Mucosa of gallbladder (tissue), 1 donor: ENCODE measurements at regions not wholly inside any gene's neighbourhood (a gene's known extent, or its start where the extent isn't known, plus 50 kb on each side); places are given as distances from the start of the nearest gene placed in this dataset.

Experiments
- DNase-seq: peaks from one replicate; pipeline ENCODE4 v3.0.0-alpha.2; 2020; ENCODE audit warnings: low spot score
- donor health status: DM: no; HTN: no; CAD: no.

DNA sequence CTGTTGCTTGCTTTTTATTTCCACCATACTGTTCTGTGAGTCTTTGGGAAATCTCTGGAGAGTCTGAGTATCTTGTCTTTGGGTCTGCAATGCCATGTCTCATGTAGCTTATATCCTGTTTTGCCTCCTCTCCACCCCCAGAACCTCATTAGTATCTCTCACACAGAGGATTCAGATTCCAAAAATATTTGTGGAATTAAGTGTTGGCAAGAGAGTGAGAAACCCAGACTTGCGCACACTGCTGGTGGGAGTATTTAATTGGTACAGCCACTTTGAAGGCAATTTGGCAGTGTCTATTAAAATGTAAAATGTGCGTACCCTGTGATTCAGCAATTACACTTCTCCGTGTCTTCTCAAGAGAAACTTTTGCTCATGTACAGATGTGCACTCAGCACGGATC is 68.6 kb downstream of the ZNF621 start:
- DNase-seq: no peak

GRCh38 chr3:40597441-40597840 is 72.7 kb downstream of the ZNF621 start:
- DNase-seq: no peak

GRCh38 chr3:40598338-40598737 is 73.6 kb downstream of the ZNF621 start:
- no peak for DNase-seq

DNA sequence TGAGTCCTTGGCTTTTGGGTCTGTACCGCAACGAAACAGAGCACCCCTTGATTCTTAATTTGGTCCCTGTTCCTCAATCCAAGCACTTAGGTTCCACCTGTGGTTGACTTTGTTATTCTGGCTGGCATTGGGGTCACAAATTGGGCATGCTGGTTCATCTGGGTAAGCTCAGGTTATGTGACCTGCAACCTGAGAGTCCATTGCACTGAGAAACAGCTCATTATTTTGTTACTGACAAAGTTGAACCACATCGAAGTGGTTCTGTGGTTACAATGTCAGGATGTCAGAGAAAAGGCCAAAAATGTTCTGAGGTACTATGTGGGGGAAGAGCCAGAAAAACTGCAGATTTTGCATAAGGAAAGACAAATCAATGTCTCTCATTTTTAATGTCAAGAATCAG is 74.2 kb downstream of the ZNF621 start:
- DNase-seq: no peak

DNA sequence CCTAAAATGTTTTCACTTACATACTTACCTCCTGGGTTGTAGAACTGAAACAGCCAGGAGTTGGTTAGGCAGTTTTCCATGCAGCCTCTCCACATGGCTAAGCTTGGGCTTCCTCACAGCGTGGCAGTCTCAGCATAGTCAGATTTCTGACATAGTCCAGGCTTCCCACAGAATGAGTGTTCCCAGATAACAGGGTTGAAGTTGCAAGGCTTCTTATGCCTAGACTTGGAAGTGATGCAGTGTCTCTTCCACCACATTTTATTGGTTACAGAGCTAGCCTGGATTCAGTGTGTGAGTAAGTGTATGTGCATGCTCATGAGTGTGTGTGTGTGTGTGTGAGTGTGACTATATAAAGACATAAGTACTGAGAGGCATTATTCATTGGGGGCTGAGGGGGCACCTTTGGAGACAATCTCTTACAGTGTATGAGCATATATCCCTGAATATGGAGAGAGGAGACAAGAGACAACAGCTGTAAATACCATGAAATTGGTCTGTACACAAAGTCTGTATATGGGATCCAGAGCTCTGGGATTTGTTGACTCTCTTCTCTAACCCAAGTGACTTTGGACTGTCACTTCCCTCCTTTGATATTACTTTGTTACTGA is 78.1 kb downstream of the ZNF621 start:
- DNase-seq: no peak

- DNase-seq: no peak
Observed at GRCh38 chr3:40605960-40606359, 81.2 kb downstream of the ZNF621 start.

DNA sequence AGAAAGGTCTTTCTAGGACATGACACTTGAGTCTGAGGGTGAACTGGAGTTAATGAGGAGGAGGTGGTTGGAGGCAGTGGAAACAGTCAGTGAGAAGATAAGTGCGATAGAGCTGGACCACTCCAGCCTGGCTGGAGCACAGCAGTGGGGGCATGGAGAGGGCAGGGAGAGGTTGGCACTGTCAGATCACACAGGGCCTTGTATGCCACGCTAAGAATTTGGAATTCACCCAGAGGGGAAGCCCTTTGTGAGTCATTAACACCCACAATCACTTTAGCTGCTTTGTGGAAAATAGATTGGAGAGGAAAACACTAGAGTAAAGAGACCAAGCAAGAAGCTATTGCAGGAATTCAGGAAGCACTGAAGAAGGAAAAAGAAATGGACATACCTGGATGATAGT is 83.3 kb downstream of the ZNF621 start:
- no peak for DNase-seq

- DNase-seq: no peak
Observed at GRCh38 chr3:40613306-40613705, 88.5 kb downstream of the ZNF621 start.

- no peak for DNase-seq
Observed at GRCh38 chr3:40615110-40615915, 90.6 kb downstream of the ZNF621 start.

- no peak for DNase-seq
Observed at GRCh38 chr3:40615918-40616819, 91.4 kb downstream of the ZNF621 start.

DNA sequence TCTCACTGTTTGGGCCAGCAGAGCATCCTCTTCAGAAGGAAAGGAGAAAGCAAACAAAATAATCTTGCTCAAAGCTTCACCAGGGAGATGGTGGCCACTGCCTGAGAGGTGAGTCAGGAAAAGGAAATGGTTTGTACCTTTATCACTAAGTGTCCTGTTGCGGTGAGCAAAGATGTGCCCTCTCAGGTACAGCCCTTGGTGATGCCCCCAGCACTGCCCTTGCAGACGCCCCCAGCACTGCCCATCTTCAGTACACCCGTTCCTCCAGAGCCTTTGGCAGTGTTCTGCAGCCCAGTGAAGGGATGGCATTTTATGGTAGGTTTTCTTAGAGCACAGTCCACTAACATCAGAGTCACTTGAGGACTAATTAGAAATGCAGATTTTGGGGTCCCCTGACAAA is 92.3 kb downstream of the ZNF621 start:
- no peak for DNase-seq

DNA sequence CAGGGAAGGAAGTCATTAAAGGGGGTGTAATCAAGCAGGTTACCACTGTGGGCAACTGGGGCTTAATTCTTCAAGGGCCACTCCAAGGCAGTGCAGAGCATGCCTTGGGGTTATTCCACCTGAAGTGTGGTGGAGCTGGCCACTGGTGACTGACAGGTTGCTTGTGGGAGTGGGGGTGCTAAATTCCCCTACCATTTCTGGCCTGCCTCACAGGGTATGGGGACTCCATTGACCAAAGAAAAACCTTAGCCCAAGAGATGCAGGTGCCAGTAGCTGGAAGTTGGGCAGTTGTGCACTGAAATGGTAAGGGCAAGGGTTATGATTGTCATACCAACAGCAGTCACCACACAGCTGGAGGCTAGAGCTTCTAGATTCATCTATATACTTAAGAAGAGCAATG is 93.4 kb downstream of the ZNF621 start:
- no peak for DNase-seq

DNA sequence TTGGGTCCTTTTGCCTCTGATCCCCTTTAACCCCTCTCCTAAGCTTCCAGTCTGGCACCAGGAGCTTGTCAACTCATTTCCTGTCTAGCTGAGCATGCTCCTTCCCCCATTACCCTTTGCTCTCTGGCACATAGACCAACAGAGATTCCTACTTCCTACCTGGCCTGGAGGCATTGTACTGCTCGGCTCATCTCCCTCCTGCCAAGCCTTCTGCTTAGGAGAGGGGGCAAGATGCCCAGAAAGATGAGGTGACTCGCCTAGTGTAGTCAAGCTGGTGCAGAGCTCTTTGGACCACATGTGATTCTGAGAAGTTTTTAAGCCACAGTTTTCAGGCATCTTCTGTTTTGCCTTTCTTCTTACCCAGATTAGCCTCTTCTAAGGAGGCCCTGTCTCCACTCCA is 95.4 kb downstream of the ZNF621 start:
- DNase-seq: no peak

DNA sequence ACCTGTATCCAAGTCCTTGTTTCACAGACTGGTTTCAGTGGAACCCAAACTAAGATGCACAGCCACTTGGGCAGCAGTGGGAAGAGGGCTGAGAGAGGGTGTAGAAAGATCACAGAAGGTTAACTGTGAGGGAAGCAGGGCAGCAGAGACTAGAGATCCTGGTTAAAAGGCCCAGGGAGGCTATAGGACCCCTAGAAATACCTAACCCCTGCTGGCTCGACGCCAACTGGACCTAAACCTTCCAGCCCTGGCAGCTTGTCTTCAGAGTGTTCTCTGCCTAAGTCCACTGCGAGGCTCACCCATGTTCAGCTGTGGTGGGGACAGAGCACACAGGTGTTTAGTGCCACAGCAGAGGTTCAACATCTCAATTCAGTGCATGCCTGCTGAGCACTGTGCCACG is 96.5 kb downstream of the ZNF621 start:
- no peak for DNase-seq

DNA sequence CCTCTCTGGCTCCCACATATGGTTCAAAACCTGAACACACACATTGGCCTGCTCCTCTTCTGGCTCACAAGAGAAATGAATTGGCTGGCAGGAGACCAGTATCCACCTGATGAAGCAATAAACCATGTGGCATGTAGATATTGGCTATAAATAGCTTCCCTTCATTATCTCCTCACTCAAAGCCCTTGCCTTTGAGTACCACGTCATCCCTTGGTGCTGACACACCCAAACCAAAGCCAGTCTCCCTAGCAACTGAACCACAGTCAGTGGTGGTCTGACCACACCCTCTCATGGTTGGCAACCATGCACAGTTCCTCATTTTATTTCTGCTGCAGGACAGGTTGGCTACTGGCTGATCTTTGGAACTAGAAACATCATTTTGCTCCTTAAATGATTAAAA is 98.8 kb downstream of the ZNF621 start:
- no peak for DNase-seq

GRCh38 chr3:40624189-40624769 is 99.5 kb downstream of the ZNF621 start:
- DNase-seq: no peak

DNA sequence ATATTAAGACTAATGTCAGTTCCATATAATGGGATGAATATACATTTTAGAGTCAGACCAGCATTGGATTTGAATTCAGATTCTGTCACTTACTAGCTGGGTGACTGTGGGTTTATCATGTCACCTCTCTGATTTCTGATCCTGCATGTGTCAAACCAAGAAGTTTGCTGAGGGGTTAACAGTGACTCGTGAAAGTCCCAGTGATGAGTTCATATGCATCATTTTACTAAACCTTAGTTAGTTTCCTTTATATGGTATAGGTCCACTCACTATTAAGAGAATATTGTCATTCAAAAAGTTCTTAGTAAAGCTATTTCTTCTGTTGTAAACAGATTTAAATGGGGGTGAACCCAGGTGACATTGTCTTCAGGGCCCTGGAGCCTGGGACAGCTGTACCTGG is 102.3 kb downstream of the ZNF621 start:
- no peak for DNase-seq

DNA sequence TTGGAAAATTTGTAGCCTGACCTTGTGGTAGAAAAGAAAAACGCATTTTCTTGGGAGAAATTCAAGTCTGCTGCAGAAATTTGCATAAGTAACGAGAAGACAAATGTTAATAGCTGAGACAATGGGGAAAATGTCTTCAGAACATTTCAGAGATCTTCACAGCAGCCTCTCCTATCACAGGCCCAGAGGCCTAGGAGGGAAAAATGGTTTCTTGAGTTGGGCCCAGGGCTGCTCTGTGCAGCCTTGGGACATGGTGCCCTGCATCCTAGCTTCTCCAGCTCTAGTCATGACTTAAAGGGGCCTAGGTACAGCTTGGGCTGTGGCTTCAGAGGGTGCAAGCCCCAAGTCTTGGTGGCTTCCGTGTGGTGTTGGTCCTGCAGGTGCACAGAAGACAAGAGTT is 104.2 kb downstream of the ZNF621 start:
- DNase-seq: no peak

DNA sequence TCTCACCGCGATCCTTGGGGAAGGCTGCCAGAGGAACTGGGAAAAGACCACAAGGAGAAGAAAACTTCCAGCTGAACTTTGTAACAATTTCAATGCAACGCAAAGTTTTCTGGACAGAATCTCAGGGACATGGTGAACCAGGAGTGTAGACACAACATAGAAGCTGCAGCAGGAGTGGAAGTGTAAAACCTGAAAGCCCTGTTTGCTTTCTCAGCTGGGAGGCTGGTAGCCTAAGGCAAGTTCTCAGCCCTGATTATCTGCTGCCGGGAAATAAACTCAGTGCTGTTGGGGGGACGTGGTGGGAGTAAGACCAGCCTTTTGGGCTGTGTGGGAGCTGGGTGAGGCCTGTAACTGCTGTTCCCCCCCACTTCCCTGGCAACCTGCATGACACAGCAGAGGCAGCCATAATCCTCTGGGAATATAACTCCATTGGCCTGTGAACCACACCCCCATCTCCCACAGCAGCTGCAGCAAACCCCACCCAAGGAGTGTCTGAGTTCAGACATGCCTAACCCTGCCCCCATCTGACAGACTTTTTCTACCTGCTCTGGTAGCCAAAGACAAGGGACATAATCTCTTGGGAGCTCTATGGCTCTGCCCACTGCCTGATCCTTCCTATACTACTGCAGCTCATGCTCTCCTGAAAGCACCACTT is 106.7 kb downstream of the ZNF621 start:
- no peak for DNase-seq

DNA sequence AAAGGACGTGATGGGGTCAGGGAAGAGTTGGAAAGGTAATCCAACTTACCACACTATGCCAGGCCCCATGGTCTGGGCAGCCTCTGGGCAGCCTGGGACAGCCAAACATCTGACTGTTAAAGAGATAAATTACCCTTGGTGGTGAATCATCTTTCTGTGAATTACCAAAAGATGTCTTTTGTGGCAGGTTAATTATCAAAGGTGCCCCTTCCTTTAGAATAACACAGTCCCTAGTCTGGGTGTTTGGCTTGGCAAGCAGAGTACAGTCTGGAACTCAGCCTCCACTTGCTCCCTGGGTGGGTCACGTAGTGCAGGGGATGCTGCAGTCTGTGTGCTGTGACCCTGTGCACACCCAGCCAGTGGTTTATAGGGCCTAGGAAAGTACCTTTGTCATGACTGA is 113.1 kb downstream of the ZNF621 start:
- no peak for DNase-seq

DNA sequence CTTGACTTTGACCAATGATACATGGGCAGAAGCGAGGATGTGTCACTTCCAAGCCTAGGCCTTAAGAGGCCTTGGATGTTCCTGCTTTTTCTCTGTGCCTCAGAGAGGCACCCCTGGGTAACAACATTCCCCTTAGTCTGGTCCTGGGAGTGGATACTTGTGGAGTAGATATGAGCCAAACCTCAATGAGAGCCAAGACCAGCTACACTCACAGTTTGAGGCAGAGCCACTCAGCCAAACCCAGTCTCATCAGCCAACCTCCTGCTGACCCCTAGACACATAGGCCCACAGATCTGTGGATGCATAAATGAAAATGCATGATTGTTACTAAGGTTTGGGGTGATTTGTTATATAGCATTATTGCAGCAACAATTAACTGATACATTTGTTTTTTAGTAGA is 114.2 kb downstream of the ZNF621 start:
- DNase-seq: no peak

GRCh38 chr3:40642812-40643211 is 118.1 kb downstream of the ZNF621 start:
- DNase-seq: no peak
